Activated CD8-positive, alpha-beta memory T cell treated with anti-CD3 and anti-CD28 coated beads for 36 hours (primary cell): ENCODE measurements at regions not wholly inside any gene's neighbourhood (a gene's known extent, or its start where the extent isn't known, plus 50 kb on each side); places are given as distances from the start of the nearest gene placed in this dataset.

Experiments
- CTCF ChIA-PET: fragments of 350-600 bp; sonication (Branson Sonifier 250); formaldehyde crosslinking; loops from one replicate; lab custom pipeline; 2021; ENCODE audit warnings: antibody characterized with exemption; lab: Charles Lee
- POLR2A ChIA-PET: fragments of 350-600 bp; sonication (Branson Sonifier 250); formaldehyde crosslinking; loops from one replicate; lab custom pipeline; 2021; ENCODE audit warnings: antibody characterized with exemption; lab: Charles Lee

DNA sequence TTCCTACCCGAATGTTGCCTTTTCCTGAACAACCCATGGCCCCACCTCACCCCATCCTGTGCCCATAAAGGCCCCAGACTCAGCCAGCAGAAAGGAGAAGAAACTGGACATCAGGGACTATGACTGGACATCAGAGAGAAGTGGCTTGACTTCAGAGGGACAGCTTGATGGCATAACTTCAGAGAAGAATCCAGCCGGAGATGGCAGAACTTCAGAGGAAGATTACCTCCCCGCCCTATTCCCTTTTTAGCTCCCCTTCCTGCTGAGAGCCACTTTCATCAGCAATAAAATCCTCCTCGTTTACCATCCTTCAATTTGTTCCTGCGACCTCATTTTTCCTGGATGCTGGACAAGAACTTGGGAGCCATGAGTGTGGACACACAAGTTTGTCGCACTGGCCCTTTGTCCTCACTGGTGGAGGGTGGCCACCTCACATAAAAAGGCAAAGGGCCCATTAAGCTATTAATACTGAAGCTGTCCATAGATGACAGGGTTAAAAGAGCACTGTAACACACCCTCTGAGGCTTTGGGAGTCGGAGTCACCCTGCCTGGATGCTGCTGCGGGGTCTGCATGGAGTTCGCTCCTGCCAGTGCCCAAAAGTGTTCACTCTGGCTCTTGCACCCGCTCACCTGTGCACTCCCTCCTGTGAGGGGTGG, 260.4 kb downstream of the SLITRK1 start:
- POLR2A ChIA-PET = no interaction called here

DNA sequence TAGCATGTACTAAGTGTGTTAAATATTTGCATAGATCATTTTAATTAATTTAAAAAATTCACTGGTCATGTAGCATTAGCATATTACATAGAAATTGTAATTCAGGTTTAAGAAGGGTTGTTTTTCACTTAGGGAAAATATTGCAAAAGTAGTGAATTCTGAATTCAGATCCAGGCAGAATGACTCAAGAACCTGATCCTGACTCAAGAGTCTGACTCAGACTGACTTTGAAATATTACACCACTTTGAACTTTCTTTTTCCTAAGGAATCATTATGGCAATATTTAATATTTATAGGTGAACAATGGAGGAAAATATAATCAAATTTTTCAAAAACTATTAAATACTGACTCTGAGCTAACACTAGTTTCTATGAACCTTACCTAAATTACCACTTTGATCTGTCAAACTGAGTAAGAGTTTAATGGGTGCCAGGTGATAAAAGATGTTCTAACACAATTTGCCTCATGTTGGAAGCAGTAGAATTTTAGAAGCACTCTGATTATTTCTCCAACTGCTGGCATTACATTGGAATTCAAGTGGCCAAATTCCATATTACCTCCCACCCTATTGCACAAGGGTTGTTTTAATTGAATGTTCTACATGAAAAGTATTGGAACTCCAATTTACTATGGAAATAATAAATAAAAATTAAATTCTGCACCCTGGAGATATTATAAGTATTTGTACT, 261.6 kb downstream of the SLITRK1 start:
- CTCF ChIA-PET = no interaction called here

More for the DNA sequence above, 260.4 kb downstream of the SLITRK1 start:
- CTCF ChIA-PET = no interaction called here

DNA sequence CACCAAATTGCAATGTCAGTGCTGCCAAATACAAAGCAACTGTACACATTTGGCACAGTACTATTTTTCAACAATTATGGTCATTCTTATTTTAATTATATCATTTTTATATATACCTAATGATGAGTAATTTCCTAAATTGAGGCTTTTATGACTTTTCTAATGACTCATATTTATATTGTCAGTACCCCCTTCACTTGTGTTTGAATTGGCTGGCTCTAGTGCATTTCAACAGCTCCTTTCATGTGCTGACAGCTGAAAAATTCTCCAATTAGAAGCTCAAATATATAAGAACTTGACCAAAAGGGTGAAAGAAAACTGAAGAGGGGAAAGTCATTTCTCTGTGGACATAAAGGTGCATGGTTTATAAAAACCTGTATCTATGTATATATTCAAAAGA, 263.3 kb downstream of the SLITRK1 start:
- ChIA-PET CTCF (no interaction called here), POLR2A (no interaction called here)

More for the DNA sequence above, 261.6 kb downstream of the SLITRK1 start:
- POLR2A ChIA-PET = no interaction called here

DNA sequence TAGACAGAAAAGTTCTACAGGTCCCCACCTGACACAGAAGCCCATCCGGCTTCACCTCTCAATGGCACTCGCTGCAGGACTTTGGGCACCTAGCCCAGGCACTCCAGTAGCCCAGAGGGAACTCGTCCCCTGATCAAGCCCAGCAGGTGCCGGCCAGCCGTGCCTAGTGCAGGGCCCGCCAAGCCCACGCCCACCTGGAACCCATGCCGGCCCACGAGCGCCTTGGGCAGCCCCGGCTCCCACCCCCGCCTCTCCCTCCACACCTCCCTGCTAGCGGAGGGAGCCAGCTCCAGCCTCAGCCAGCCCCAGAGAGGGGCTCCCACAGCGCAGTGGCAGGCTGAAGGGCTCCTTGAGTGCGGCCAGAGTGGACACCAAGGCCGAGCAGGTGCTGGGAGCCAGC, 268.8 kb downstream of the SLITRK1 start:
- ChIA-PET POLR2A (no interaction called here), CTCF (no interaction called here)

DNA sequence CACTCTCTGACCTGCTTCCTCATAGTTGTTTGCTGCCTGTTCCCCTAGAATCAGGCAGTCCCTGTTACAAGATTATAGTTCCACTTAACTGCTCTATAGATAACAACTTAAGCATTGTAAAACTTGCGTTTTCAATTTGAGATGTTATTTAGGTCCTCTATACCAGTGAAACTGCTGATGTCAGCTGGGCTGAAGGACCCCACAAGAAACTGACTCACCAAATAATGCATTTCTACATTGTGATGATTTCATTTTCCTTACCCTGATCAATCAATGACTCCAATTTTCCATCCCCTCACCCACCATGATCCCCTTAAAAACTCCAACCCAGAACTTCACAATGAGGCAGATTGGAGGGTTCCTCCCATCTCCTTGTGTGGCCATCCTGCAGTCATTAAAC, 280.7 kb downstream of the SLITRK1 start:
- POLR2A ChIA-PET = no interaction called here
- CTCF ChIA-PET = no interaction called here

DNA sequence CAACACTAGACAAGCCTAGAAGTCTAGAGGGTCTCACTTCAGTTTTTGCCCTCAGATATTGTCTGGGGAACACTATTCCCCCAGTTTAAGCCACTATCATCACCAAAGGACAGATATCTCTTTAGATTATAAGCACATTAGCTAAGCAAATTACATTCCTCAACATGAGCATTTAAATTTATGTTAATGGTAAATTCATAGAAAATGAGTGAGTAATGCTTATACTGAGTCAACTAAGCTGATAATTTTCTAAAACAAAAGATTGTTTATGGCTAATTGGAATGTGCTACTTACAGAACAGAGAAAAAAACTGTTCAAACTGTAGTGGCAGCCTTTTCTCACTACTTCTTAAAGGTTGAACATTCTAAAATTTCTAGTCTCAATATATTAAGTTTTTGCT, 290.2 kb downstream of the SLITRK1 start:
- POLR2A ChIA-PET = no interaction called here
- CTCF ChIA-PET = no interaction called here

DNA sequence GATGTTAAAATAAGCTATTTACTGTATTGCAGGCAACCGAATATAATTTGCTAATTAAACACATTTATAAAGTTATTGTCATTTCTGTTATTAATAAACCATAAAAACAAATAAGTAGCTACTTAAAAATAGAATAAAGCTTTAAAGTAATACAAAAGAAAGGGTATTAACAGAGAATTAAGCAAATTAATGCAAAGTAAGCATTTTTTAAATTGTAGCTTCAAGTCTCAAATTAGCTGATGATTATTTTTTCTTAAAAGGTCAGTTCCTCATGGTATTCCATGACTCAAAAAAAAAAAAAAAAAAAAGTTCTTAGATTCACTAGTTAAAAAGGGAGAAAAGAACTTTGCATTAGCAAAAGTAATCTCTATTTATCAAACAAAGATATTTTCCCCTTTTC, 292.5 kb downstream of the SLITRK1 start:
- POLR2A ChIA-PET = no interaction called here

DNA sequence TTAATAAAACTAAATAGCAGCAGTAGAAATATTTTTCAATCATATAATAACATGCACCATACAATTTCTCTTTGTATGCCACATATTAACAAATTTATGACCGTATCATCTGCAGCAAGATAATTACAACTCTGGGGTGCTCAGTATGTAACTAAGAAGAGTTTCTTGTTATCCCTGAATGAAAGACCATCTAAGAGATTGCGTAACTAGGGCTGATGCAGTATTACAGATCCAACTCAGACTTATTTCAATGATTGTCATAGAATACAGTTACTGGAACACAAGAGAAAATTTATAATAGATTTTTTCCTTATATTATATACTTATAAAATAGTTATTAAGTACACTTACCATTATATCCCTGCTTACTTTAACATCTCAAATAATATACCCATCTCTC, 305.1 kb downstream of the SLITRK1 start:
- ChIA-PET POLR2A (no interaction called here), CTCF (no interaction called here)

More for the DNA sequence above, 292.5 kb downstream of the SLITRK1 start:
- CTCF ChIA-PET = no interaction called here

DNA sequence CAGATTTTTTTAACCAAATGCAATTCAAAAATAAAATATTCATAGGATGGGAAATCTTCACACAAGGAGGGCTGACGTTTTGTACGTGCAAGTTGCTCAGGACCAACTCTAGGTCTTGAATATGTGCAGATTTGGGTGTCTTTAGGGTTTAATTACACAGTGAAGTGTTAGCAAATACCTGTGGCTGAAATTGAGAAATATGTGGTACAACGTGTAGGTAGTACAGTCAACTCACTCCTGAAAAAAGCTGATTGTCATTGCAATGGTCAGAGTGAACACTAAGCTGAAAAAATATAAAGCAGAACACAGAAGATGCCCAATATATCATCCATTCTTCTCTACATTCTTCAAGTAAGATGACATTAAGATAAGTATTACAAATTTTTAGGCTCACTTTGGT, 314.3 kb downstream of the SLITRK1 start:
- ChIA-PET CTCF (no interaction called here), POLR2A (no interaction called here)

DNA sequence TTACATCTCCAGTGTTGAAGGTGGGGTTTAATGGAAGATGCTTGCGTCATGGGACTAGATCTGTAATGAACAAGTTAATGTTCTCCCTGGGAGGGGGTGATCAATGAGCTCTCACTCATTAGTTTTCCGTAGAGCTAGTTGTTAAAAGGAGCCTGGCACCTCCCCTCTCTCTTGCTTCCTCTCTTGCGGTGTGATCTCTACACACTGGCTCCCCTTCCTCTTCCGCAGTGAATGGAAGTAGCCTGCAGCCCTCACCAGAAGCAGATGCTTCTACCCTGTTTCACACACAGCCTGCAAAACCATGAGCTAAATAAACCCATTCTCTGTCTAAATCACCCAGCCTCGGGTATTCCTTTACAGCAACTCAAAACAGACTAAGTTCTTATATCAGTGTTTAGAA, 318.8 kb downstream of the SLITRK1 start:
- ChIA-PET POLR2A (no interaction called here), CTCF (no interaction called here)

DNA sequence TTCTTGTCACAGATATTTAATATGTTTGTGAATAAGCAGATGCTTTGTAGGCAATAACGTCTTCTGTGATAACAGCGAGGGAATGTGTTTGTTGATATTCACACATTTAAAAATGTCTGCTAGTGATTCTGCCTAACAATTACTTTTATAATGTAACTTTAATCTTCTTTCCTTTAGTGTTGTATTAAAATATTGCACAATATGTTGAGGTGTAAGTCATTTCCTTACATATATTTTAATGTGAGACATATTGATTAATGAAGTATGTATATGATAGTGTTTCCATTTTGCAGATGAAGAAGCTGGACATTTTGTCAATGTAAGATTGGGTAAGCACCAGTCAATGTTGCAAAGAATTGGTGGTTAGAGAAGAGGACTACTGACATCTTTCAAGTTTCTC, 324.4 kb downstream of the SLITRK1 start:
- CTCF ChIA-PET = no interaction called here
- POLR2A ChIA-PET = no interaction called here

DNA sequence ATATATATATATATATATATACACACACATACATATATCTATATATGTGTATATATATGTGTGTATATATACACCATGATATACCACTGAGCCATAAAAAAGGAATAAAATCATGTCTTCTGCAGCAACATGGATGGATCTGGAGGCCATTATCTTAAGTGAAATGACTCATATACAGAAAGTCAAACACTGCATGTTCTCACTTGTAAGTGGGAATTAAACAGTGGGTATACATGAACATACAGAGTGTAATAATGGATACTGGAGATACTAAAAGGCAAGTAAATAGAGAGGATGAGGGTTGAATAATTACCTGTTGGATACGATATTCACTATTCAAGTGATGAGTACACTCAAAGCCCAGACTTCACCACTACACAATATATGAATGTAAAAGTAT, 332.6 kb downstream of the SLITRK1 start:
- ChIA-PET POLR2A (no interaction called here), CTCF (no interaction called here)

DNA sequence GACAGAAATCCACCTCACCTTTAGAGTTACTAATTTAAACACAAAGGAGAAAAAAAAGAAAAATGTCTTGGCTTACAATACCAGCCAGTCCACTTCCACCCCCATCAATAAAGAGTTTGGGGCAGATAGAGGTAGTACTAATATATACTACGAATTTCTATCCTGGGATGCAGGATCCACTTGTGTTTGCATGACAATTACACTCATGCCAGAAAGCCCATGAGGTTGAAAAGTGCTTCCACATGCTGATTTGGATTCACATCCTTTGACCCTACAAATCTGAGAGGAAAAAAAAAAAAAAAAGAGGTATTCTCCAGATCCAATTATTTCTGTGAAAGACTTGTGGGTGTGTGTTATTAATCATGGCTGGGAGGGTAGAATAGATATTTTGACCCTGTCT, 335.2 kb downstream of the SLITRK1 start:
- POLR2A ChIA-PET = no interaction called here

DNA sequence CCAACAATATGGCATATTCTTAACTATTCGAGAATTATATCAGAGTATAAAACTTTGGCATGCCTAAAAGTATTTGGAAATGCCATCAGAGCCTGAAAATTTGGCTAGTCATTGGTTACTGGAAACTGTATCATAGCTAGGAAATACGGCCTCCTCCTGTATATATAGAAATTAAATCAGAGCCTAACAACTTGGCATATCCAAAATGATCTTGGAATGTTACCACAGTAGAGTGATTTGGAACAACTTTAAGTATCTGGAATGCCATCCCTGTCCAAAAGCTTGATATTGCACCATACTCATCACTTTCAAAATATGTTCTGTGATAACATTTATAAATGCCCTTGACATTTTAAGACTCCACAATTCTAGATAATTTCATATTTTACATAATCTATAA, 335.8 kb downstream of the SLITRK1 start:
- CTCF ChIA-PET = no interaction called here
- POLR2A ChIA-PET = no interaction called here

More for the DNA sequence above, 335.2 kb downstream of the SLITRK1 start:
- CTCF ChIA-PET = no interaction called here

DNA sequence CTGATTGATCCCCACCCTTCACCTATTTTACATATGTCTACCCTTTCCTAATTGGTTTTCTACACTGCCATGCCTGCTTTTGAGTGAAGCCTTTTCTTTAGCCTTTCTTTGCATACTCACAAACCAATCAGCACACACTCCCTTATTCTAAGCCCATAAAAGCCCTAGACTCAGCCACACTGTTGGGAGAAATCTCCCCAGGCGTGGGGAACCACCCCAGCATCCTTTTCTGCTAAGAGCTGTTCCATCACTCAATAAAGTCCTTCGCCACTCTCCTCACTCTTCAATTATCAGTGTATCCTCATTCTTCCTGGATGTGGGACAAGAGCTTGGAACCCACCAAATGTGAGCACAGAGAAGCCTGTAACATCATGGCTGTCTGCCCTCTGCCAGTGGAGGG, 343.6 kb downstream of the SLITRK1 start:
- ChIA-PET CTCF (no interaction called here), POLR2A (no interaction called here)

DNA sequence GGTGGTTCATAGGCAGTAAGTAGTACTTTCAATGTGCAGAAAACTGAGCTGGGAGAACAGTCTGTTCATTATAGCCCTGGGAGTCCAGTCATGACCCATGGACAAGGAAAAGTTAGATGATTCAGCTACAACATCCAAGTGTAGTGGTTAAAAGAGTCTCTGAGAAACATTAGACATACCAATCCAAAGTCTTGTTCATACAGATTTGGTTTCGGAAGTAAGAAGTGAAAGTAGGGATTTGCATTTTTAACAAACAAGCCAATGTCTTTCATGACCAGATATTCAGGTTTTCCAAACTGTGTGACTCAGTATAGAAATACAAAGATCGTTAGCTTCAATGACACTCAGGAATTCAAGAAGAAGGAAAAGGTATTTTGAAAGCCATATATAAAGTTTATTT, 345.3 kb downstream of the SLITRK1 start:
- ChIA-PET CTCF (no interaction called here), POLR2A (no interaction called here)

DNA sequence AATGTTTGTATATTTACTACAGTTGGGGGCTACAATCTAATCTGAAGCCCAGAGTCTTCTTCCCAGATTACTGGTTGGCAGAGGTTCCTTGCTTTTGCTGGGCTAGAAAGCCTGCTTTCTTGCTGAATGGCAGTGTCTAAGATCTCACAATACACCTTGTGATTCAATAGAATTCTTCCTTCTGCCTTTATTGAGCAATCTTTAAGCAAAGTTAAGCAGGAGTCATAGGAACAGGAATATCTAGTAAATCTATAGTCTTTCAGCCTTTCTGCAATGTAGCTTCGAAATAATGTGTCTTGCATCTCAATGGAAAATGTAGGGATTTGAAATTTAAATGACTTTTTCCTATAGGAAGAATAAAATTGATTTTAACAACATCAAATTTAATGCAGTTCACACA, 346.1 kb downstream of the SLITRK1 start:
- CTCF ChIA-PET = no interaction called here
- POLR2A ChIA-PET = no interaction called here

DNA sequence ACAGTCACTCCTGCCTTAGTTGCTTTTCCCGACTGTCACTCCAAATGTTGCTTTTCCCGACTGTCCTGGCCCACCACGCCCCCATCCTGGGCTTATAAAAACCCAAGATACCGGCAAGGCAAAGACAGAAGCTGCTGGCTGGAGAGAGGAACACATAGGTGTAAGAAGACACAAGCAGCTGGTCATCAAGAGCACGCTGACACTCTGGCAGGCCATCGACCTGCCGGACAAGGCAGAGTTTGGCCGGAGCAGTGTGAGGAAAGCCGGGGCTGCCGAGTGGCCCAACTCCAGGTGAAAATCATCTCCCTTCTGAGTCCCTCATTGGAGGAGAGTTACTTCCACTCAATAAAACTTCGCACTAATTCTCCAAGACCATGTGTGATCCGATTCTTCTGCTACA, 349.5 kb downstream of the SLITRK1 start:
- ChIA-PET CTCF (no interaction called here), POLR2A (no interaction called here)

DNA sequence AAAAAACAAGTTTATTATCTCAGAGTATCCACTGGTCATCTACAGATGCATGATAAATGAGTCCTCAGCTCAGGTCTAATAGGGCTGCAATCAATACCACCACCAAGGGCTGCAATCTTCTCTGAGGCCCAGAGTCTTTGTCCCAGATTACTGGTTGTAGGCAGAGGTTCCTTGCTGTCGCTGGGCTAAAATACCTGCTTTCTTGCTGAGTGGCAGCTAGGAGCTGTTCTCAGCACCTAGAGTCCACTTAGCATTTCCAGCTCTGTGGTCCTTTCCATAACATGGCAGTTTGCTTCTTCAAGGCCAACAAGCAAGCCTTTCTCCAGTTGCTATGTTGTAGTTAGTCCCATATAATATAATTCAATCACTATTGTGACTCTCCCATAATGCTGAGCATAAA, 351.3 kb downstream of the SLITRK1 start:
- CTCF ChIA-PET = no interaction called here
- POLR2A ChIA-PET = no interaction called here

DNA sequence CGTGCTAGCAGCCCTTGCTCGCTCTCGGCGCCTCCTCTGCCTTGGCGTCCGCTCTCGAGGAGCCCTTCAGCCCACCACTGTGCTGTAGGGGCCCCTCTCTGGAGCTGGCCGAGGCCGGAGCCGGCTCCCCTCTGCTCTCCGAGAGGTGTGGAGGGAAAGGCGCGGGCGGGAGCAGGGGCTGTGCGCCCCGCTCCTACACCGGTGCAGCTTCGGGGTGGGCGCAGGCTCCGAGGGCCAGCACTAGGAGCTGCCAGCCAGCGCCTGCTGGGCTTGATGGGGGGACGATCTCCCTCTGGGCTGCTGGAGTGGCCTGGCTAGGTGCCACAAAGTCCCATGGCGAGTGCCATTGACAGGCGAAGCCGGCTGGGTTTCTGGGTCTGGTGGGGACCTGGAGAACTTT, 365.5 kb downstream of the SLITRK1 start:
- POLR2A ChIA-PET = no interaction called here
- CTCF ChIA-PET = no interaction called here

DNA sequence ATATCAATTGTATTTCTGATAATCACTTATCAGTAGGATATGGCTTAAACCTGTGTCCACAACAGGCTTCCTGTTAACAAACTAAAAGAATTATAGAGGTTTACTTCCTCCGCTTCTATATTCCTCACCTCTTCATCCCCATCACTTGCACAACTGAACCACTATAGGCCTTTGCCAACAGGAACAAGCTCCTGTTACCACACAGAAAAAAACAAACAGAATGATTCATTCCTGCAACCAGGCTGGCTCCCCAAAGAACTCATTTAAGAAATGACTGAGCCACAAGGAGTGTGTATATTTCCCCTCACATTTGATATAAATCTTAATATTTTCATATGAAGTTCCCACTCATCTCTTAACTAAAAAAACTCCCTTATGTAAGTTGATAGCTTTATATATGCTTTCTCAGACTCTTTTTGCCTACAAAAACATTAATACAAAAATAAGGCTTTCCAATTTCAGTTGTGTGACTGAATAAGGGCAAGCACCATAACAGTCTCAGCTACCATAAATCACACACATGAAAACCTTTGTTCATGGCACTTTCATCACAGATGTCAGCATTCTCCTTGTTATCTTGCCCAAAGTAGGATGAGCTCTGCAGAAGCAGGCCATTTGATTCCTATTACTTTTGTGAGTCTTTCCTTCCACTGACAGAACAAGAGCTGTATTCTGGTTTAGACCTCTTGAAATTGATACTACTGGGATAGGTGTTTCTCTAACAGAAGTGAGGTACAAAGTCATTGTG, 366.8 kb downstream of the SLITRK1 start:
- ChIA-PET POLR2A (no interaction called here), CTCF (no interaction called here)
